Peyer's patch (tissue), 4 donors: ENCODE measurements at regions not wholly inside any gene's neighbourhood (a gene's known extent, or its start where the extent isn't known, plus 50 kb on each side); places are given as distances from the start of the nearest gene placed in this dataset.

Experiments used
- POLR2A ChIP-seq, 2 donors: fragments of 450-650 bp; IDR thresholded peaks; one replicate each; pipeline ENCODE4 v1.5.1; 2017; ENCODE audit warnings: antibody characterized with exemption in 2 of 2, mild to moderate bottlenecking in 2 of 2, moderate library complexity in 2 of 2
- TF ChIP-seq, protein P1 (sequence below), 6 experiments: fragments of 450-650 bp in 4 of 6; fragments of 200-600 bp in 2 of 6; sonication (generic) in 1 of 6; IDR thresholded peaks; one replicate each; pipeline ENCODE4 v1.5.1; 2017 to 2019; ENCODE audit warnings: antibody characterized with exemption in 6 of 6, mild to moderate bottlenecking in 3 of 6, moderate library complexity in 1 of 6

GRCh38 chr12:27163048-27163715 lies 80.8 kb upstream of the C12orf71 start:
- TF ChIP-seq, protein P1, sequence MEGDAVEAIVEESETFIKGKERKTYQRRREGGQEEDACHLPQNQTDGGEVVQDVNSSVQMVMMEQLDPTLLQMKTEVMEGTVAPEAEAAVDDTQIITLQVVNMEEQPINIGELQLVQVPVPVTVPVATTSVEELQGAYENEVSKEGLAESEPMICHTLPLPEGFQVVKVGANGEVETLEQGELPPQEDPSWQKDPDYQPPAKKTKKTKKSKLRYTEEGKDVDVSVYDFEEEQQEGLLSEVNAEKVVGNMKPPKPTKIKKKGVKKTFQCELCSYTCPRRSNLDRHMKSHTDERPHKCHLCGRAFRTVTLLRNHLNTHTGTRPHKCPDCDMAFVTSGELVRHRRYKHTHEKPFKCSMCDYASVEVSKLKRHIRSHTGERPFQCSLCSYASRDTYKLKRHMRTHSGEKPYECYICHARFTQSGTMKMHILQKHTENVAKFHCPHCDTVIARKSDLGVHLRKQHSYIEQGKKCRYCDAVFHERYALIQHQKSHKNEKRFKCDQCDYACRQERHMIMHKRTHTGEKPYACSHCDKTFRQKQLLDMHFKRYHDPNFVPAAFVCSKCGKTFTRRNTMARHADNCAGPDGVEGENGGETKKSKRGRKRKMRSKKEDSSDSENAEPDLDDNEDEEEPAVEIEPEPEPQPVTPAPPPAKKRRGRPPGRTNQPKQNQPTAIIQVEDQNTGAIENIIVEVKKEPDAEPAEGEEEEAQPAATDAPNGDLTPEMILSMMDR (IDR thresholded peaks at IDR 0.05) = no peak
- TF ChIP-seq POLR2A (IDR thresholded peaks at IDR 0.05) = no peak
